Activated CD8-positive, alpha-beta memory T cell treated with anti-CD3 and anti-CD28 coated beads for 48 hours (primary cell): ENCODE measurements at regions not wholly inside any gene's neighbourhood (a gene's known extent, or its start where the extent isn't known, plus 50 kb on each side); places are given as distances from the start of the nearest gene placed in this dataset.
"Not testable (repeated sequence)": the region's sequence is repeated elsewhere in the genome, so short reads cannot be mapped to it uniquely, and the experiment has no call there.

Source experiments
- DNase-seq, 3 experiments: peaks; one replicate each; pipeline ENCODE4 v3.0.0-alpha.2; 2020; ENCODE audit warnings: low read depth in 2 of 3, low spot score in 2 of 3

- not testable (repeated sequence) for DNase-seq
Measured at GRCh38 chr6:147651-148050, 144.6 kb upstream of the DUSP22 start.

GRCh38 chr6:148051-148984, 144.0 kb upstream of the DUSP22 start:
- peak; percentile 59 to 94 (median 80) for DNase-seq

GRCh38 chr6:150147-150546, 142.1 kb upstream of the DUSP22 start:
- DNase-seq = not testable (repeated sequence)

- not testable (repeated sequence) for DNase-seq
Measured at GRCh38 chr6:152436-152835, 139.9 kb upstream of the DUSP22 start.

GRCh38 chr6:153026-153425, 139.3 kb upstream of the DUSP22 start:
- DNase-seq = not testable (repeated sequence)

GRCh38 chr6:153867-154266, 138.4 kb upstream of the DUSP22 start:
- DNase-seq = not testable (repeated sequence)

- not testable (repeated sequence) for DNase-seq
Measured at GRCh38 chr6:154321-155092, 137.8 kb upstream of the DUSP22 start.

- no peak for DNase-seq
Measured at GRCh38 chr6:156010-156409, 136.3 kb upstream of the DUSP22 start.

- DNase-seq = not testable (repeated sequence)
Measured at GRCh38 chr6:156441-157140, 135.7 kb upstream of the DUSP22 start.

- DNase-seq = not testable (repeated sequence)
Measured at GRCh38 chr6:157176-157575, 135.1 kb upstream of the DUSP22 start.

GRCh38 chr6:161657-162056, 130.6 kb upstream of the DUSP22 start:
- not testable (repeated sequence) for DNase-seq

- no peak for DNase-seq
Measured at GRCh38 chr6:164720-165119, 127.6 kb upstream of the DUSP22 start.

- no peak for DNase-seq
Measured at GRCh38 chr6:165263-165662, 127.0 kb upstream of the DUSP22 start.

GRCh38 chr6:165906-166305, 126.4 kb upstream of the DUSP22 start:
- DNase-seq = no peak

- no peak for DNase-seq
Measured at GRCh38 chr6:168865-169455, 123.3 kb upstream of the DUSP22 start.

GRCh38 chr6:174036-174435, 118.3 kb upstream of the DUSP22 start:
- DNase-seq = no peak

GRCh38 chr6:175680-176079, 116.6 kb upstream of the DUSP22 start:
- DNase-seq = no peak

GRCh38 chr6:176766-177165, 115.5 kb upstream of the DUSP22 start:
- DNase-seq = no peak

- no peak for DNase-seq
Measured at GRCh38 chr6:178119-178518, 114.2 kb upstream of the DUSP22 start.

- DNase-seq = not testable (repeated sequence)
Measured at GRCh38 chr6:178929-179328, 113.4 kb upstream of the DUSP22 start.

GRCh38 chr6:179340-179950, 112.8 kb upstream of the DUSP22 start:
- DNase-seq = no peak
